Subcutaneous abdominal adipose tissue (tissue), 5 donors: ENCODE measurements at regions not wholly inside any gene's neighbourhood (a gene's known extent, or its start where the extent isn't known, plus 50 kb on each side); places are given as distances from the start of the nearest gene placed in this dataset.

ENCODE experiments used
- H3K27ac ChIP-seq: one replicate; pipeline ENCODE4 v1.7.0; 2013; ENCODE audit warnings: low read depth, mild to moderate bottlenecking, inconsistent platforms, low read length, moderate library complexity
- H3K27me3 ChIP-seq, 5 donors: one replicate each; pipeline ENCODE4 v1.7.0; 2013; ENCODE audit warnings: low read length in 5 of 5, inconsistent platforms in 1 of 5; ENCODE audit not compliant: control insufficient read depth in 5 of 5, insufficient read depth in 4 of 5
- H3K36me3 ChIP-seq, 5 donors: one replicate each; pipeline ENCODE4 v1.7.0; 2013; ENCODE audit warnings: low read length in 5 of 5; ENCODE audit not compliant: control insufficient read depth in 5 of 5, insufficient read depth in 5 of 5
- H3K4me1 ChIP-seq, 5 donors: one replicate each; pipeline ENCODE4 v1.7.0; 2013; ENCODE audit warnings: low read length in 5 of 5, mild to moderate bottlenecking in 3 of 5, moderate library complexity in 1 of 5; ENCODE audit not compliant: control insufficient read depth in 5 of 5, insufficient read depth in 5 of 5
- H3K4me3 ChIP-seq, 5 donors: one replicate each; pipeline ENCODE4 v1.7.0; 2013; ENCODE audit warnings: low read length in 5 of 5, low read depth in 1 of 5
- H3K9ac ChIP-seq, 5 donors: one replicate each; pipeline ENCODE4 v1.7.0; 2013; ENCODE audit warnings: low read length in 5 of 5, mild to moderate bottlenecking in 4 of 5, moderate library complexity in 3 of 5
- H3K9me3 ChIP-seq, 5 donors: one replicate each; pipeline ENCODE4 v1.7.0; 2013; ENCODE audit warnings: low read length in 5 of 5; ENCODE audit not compliant: control insufficient read depth in 5 of 5
- donor health status: healthy.
- donor health status: healthy.
- donor health status: healthy.
- donor health status: healthy.
- donor health status: healthy.

DNA sequence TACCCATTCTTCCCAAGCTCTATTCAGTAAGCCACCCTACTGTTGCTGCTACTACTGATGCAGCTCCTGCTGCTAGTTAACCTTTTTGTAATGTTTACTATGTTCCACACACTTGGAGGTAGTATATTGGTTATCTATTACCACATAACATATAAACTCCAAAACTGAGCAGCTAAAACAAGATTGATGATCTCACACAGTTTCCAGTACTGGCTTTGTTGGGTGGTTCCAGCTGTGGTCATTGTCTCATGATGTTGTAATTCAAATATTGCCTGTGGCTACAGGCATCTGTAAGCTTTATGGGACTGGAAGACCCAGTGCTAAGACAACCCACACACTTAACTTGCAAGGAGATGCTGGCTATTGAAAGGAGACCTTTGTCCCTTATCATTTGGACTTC, 556.2 kb upstream of the SUCLG2 start:
- Histone ChIP-seq H3K27me3 (no peaks in the 10 kb centered on the region), H3K9ac (no peak overlapping the region), H3K9me3 (no peaks in the 10 kb centered on the region), H3K4me3 (no peak overlapping the region), H3K27ac (no peak overlapping the region), H3K36me3 (no peaks in the 10 kb centered on the region), H3K4me1 (no peaks in the 10 kb centered on the region)

DNA sequence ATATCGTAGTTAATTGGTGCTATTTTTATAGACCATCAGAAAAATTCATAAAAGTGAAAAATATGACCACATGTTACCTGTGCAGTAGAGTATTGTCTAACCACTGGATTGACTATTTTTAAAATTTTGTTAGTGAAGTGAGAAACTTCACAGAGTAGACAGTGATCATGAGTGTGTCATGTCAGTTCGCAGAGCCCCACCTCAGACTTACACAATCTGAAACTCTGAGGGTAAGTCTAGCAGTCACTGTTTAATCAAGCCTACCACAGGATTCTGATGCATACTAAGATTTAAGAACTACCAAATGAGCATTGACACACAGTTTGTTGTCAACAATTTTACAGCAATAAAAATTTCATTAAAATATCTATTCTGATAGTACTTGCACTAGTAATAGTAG, 552.9 kb upstream of the SUCLG2 start:
- H3K4me1 ChIP-seq, result no peaks in the 10 kb centered on the region
- H3K27me3 ChIP-seq, result no peaks in the 10 kb centered on the region
- H3K4me3 ChIP-seq, result no peak overlapping the region
- peaks cover 0 to 9% (median 3%) of the 10 kb centered on the region in 5 donors for H3K9me3 ChIP-seq
- no peak overlapping the region for H3K9ac ChIP-seq
- no peak overlapping the region for H3K27ac ChIP-seq
- H3K36me3 ChIP-seq, result no peaks in the 10 kb centered on the region

DNA sequence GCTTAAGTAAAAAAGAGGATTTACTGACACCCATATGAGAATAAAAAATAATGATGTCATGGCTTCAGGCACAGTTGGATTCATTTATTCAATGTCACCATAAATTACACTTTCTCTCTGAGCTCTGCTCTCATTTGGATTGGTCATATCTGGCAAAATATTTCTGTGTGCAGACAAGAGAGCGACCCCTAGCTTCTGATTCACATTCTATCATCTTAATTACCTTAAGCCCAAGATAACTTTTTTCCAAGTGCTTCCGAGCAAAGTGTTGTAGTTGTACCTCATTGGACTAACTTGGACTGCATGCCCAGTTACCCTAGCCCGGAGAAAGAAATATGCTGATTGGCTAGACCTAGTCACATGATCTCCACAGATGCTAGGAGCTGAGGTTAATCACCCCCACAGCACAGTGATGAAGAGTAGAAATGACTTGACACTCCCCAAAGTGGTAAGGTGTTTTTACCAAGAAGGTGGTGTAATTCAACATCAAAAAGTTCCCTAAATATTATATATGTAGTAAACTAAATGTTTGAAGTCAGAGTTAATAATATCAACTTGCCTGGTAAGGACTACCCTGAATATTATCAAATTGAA, 552.2 kb upstream of the SUCLG2 start:
- Histone ChIP-seq H3K4me3 (no peak overlapping the region), H3K9me3 (peaks cover 0 to 9% (median 3%) of the 10 kb centered on the region in 5 donors), H3K4me1 (no peaks in the 10 kb centered on the region), H3K27me3 (no peaks in the 10 kb centered on the region), H3K36me3 (no peaks in the 10 kb centered on the region), H3K9ac (no peak overlapping the region), H3K27ac (no peak overlapping the region)

DNA sequence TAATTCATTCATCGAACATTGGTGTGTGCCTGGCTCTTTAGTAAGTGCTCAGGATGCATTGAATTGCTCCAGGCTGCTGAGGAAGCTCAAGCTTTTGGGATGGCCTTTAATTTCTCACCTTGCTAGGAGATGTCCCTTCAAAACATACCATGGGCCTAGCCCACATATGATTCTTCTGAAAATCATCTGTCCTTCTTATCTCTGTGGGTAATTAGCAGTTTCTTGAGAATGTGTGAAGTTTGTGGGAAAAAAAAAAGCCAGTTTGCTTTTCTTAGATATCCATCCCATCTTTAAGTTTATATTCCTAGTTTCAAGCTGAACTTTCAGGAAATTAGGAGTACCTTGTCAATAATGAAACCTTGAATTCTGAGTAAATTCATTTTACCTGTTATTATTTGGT, 532.3 kb upstream of the SUCLG2 start:
- no peak overlapping the region for H3K9ac ChIP-seq
- no peak overlapping the region for H3K4me3 ChIP-seq
- peaks cover 0 to 2% (median 0%) of the 10 kb centered on the region in 5 donors for H3K9me3 ChIP-seq
- H3K4me1 ChIP-seq, result no peaks in the 10 kb centered on the region
- H3K27ac ChIP-seq, result no peak overlapping the region
- no peaks in the 10 kb centered on the region for H3K27me3 ChIP-seq
- H3K36me3 ChIP-seq, result no peaks in the 10 kb centered on the region

DNA sequence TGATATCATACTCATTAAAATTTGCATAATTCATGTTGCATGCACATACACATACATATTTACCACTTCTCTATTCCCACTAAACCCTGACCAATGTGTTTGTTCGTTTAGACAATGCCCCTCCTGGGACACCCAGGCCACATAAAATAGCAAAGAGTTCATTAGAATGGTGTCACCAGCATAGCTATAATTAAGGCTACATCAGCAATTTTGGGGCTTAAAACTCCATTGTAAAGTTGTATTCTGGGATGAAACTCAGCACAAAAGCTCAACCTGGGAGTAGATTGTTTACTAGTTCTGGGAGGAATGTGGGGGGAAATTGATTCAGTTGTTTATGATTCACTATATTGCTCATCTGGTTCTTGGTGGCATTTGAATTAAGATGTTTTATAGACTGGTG, 522.2 kb upstream of the SUCLG2 start:
- no peaks in the 10 kb centered on the region for H3K36me3 ChIP-seq
- H3K4me1 ChIP-seq, result no peaks in the 10 kb centered on the region
- H3K9me3 ChIP-seq, result peaks cover 3 to 25% (median 15%) of the 10 kb centered on the region in 5 donors
- H3K9ac ChIP-seq, result no peak overlapping the region
- no peak overlapping the region for H3K27ac ChIP-seq
- H3K27me3 ChIP-seq, result no peaks in the 10 kb centered on the region
- no peak overlapping the region for H3K4me3 ChIP-seq

DNA sequence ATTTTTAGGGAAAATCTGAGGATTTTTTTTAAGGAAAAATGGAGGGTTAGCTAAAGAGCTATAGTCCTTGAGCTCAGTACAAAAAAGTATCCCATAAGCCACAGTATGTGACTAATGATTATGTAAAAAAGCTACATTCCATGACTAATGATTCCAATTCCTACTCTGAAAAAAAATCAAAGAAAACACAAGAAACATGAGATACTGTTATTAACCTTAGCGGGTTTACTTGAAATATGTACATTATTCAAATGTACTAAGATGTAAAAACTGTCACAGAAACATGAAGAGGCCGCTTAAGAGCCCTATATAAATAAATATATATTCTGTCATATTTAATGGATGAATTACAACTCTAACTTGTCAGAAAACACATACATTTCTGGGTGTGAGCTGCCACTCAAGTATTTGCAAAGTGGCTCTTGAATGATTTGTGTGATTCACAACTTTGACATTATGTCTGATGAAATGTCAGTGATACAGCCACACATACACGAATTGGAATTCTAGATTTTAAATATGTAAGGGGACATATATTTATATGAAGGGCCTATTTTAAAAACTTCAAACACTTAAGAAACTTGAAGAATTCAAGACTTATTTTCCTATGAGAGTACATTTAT, 518.7 kb upstream of the SUCLG2 start:
- Histone ChIP-seq H3K27me3 (no peaks in the 10 kb centered on the region), H3K27ac (no peak overlapping the region), H3K9ac (no peak overlapping the region), H3K4me3 (no peak overlapping the region), H3K4me1 (no peaks in the 10 kb centered on the region), H3K9me3 (peaks cover 9 to 31% (median 27%) of the 10 kb centered on the region in 5 donors), H3K36me3 (no peaks in the 10 kb centered on the region)

DNA sequence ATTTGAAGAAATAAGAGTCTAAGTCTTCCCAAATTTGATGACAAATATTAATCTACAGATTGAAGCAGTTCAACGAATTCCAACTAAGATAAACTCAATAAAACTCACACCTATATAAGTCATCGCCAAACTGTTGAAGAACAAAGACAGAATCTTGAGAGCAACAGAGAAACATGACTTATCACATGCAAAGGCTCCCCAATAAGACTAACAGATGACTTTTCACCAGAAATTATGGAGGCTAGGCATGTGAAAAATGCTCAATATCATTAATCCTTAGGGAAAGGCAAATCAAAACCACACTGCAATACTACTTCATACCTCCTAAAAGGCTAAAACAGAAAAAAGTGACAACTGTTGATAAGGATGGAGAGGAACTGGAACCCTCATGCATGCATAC, 517.6 kb upstream of the SUCLG2 start:
- no peak overlapping the region for H3K4me3 ChIP-seq
- H3K9ac ChIP-seq, result no peak overlapping the region
- H3K4me1 ChIP-seq, result no peaks in the 10 kb centered on the region
- H3K27me3 ChIP-seq, result no peaks in the 10 kb centered on the region
- H3K36me3 ChIP-seq, result no peaks in the 10 kb centered on the region
- no peak overlapping the region for H3K27ac ChIP-seq
- peaks cover 9 to 31% (median 27%) of the 10 kb centered on the region in 5 donors for H3K9me3 ChIP-seq

DNA sequence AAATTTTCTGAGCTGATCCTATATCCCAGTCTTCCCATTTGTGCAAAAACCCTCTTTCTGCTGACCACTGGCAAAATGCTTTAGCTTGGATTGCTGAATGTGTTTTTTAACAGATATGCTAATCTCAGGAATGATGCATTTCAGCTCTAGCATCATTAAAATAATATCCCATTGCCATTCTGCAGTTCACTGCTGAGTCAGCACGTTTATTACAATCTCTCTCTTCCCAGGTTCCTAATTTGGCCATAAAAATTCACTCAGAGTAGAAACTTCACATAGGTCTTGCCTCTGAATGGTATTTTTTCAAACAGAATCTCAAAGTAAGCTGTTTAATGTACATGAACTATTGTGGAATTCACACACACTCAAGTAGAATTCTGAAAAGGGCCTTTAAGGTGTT, 509.6 kb upstream of the SUCLG2 start:
- no peaks in the 10 kb centered on the region for H3K36me3 ChIP-seq
- no peak overlapping the region for H3K9ac ChIP-seq
- no peak overlapping the region for H3K27ac ChIP-seq
- H3K9me3 ChIP-seq, result no peaks in the 10 kb centered on the region
- H3K27me3 ChIP-seq, result no peaks in the 10 kb centered on the region
- no peaks in the 10 kb centered on the region for H3K4me1 ChIP-seq
- H3K4me3 ChIP-seq, result no peak overlapping the region

DNA sequence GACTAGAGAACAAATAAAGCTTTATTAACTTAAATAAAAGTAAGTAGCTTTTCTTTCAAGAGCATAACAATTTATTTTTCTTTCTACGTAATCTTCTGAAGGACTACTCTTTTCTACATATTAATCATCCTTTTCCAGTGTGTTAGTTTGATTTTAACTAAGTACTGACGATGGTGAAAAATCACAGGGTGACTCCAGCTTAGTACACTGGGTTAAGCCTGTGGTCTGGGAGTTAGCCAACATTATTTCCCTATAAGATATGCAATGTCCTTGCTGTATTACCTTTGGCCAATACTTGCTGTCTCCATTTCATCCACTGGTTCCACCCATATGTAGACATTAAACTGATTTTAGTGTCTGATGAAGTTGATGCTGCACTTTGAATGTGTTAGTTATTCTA, 508.6 kb upstream of the SUCLG2 start:
- Histone ChIP-seq H3K9ac (no peak overlapping the region), H3K4me3 (no peak overlapping the region), H3K9me3 (no peaks in the 10 kb centered on the region), H3K4me1 (no peaks in the 10 kb centered on the region), H3K27me3 (no peaks in the 10 kb centered on the region), H3K27ac (no peak overlapping the region), H3K36me3 (no peaks in the 10 kb centered on the region)

DNA sequence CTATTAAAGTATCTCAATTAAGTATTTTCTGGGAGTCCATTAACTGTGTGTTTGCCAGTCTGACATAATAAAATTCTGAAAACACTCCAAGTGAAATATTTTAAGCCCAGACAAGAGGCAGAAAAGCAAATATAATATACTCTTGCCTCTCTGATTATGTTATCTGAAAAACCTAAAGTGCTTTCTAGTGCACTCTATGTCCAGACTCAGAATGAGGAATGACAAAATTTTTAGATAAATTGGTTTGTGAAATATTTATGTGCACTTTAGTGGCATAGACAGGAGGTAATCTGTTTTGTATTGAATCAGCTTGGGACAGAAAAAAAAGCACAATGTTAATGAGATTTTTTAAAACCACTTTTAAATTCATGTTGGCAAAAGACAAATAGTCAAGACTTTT, 508.2 kb upstream of the SUCLG2 start:
- Histone ChIP-seq H3K27me3 (no peaks in the 10 kb centered on the region), H3K36me3 (no peaks in the 10 kb centered on the region), H3K9me3 (no peaks in the 10 kb centered on the region), H3K9ac (no peak overlapping the region), H3K4me3 (no peak overlapping the region), H3K27ac (no peak overlapping the region), H3K4me1 (no peaks in the 10 kb centered on the region)
